HEK293T (cell line): ENCODE measurements at regions not wholly inside any gene's neighbourhood (a gene's known extent, or its start where the extent isn't known, plus 50 kb on each side); places are given as distances from the start of the nearest gene placed in this dataset.

Experiments used
- CTCF ChIA-PET: fragments of 350-600 bp; formaldehyde crosslinking; extraction: SDS; loops from one replicate; lab custom pipeline; 2021; ENCODE audit warnings: antibody characterized with exemption, inconsistent platforms; lab: Yijun Ruan, JAX
- POLR2A ChIA-PET: fragments of 350-600 bp; formaldehyde crosslinking; extraction: SDS; loops from one replicate; lab custom pipeline; 2020; ENCODE audit warnings: antibody characterized with exemption, inconsistent platforms; lab: Yijun Ruan, JAX
- DNase-seq: peaks from one replicate; pipeline ENCODE4 v3.0.0; 2012; ENCODE audit warnings: mixed read lengths; ENCODE audit errors: extremely low spot score
- ARNT ChIP-seq: fragments of 450-650 bp; IDR thresholded peaks from 2 replicates; pipeline ENCODE4 v1.6.1; 2017; ENCODE audit warnings: mild to moderate bottlenecking
- BHLHE40 ChIP-seq: fragments of 450-650 bp; IDR thresholded peaks from 2 replicates; pipeline ENCODE4 v1.6.1; 2016; ENCODE audit warnings: mild to moderate bottlenecking, moderate library complexity, borderline replicate concordance
- CTBP1 ChIP-seq: fragments of 450-650 bp; IDR thresholded peaks from 2 replicates; pipeline ENCODE4 v1.6.1; 2016; ENCODE audit warnings: borderline replicate concordance
- ELF4 ChIP-seq: fragments of 450-650 bp; IDR thresholded peaks from 2 replicates; pipeline ENCODE4 v1.6.1; 2017; ENCODE audit warnings: antibody characterized with exemption
- FOXA1 ChIP-seq: fragments of 450-650 bp; IDR thresholded peaks from 2 replicates; pipeline ENCODE4 v1.6.1; 2016; ENCODE audit warnings: mild to moderate bottlenecking
- FOXK2 ChIP-seq: fragments of 450-650 bp; IDR thresholded peaks from 2 replicates; pipeline ENCODE4 v1.6.1; 2016; ENCODE audit warnings: mild to moderate bottlenecking
- FOXM1 ChIP-seq: fragments of 450-650 bp; IDR thresholded peaks from 2 replicates; pipeline ENCODE4 v1.6.1; 2017; ENCODE audit warnings: mild to moderate bottlenecking, borderline replicate concordance
- HDGF ChIP-seq: fragments of 450-650 bp; IDR thresholded peaks from 2 replicates; pipeline ENCODE4 v1.6.1; 2017; ENCODE audit warnings: antibody characterized with exemption, borderline replicate concordance
- L3MBTL2 ChIP-seq: fragments of 450-650 bp; conservative IDR thresholded peaks from 2 replicates; pipeline ENCODE4 v1.6.1; 2016; ENCODE audit warnings: mild to moderate bottlenecking
- LEF1 ChIP-seq: fragments of 450-650 bp; IDR thresholded peaks from 2 replicates; pipeline ENCODE4 v1.6.1; 2017; ENCODE audit warnings: mild to moderate bottlenecking, borderline replicate concordance
- NFRKB ChIP-seq: fragments of 450-650 bp; IDR thresholded peaks from 2 replicates; pipeline ENCODE4 v1.6.1; 2016; ENCODE audit warnings: mild to moderate bottlenecking, moderate library complexity
- PKNOX1 ChIP-seq: fragments of 450-650 bp; IDR thresholded peaks from 2 replicates; pipeline ENCODE4 v1.6.1; 2016
- SP1 ChIP-seq: fragments of 450-650 bp; IDR thresholded peaks from 2 replicates; pipeline ENCODE4 v1.6.1; 2017
- SUZ12 ChIP-seq: fragments of 450-650 bp; IDR thresholded peaks from 2 replicates; pipeline ENCODE4 v1.6.1; 2016; ENCODE audit warnings: mild to moderate bottlenecking
- TARDBP ChIP-seq: fragments of 450-650 bp; IDR thresholded peaks from 2 replicates; pipeline ENCODE4 v1.6.1; 2016
- ZNF384 ChIP-seq: fragments of 450-650 bp; IDR thresholded peaks from 2 replicates; pipeline ENCODE4 v1.6.1; 2016

- DNase-seq: no peak
- ChIA-PET CTCF (no interaction called here), POLR2A (no interaction called here)
- TF ChIP-seq ELF4: no peak
- no peak for TF ChIP-seq LEF1
- no peak for TF ChIP-seq FOXM1
- no peak for TF ChIP-seq L3MBTL2
- TF ChIP-seq CTBP1: no peak
- TF ChIP-seq PKNOX1: no peak
- no peak for TF ChIP-seq TARDBP
- no peak for TF ChIP-seq ARNT
- TF ChIP-seq FOXK2: no peak
- no peak for TF ChIP-seq SUZ12
- TF ChIP-seq ZNF384: no peak
Observed at GRCh38 chr13:84265257-84265764, 383.0 kb upstream of the SLITRK1 start.

GRCh38 chr13:84263354-84264069 is 381.2 kb upstream of the SLITRK1 start:
- no peak for TF ChIP-seq ARNT
- TF ChIP-seq ELF4: no peak
- no peak for DNase-seq
- ChIA-PET CTCF (no interaction called here), POLR2A (no interaction called here)

- POLR2A ChIA-PET: no interaction called here
- DNase-seq: no peak
- CTCF ChIA-PET: no interaction called here
- TF ChIP-seq SP1: no peak
- no peak for TF ChIP-seq ZNF384
- TF ChIP-seq CTBP1: no peak
- TF ChIP-seq NFRKB: no peak
- TF ChIP-seq HDGF: no peak
- no peak for TF ChIP-seq LEF1
- TF ChIP-seq SUZ12: no peak
- no peak for TF ChIP-seq L3MBTL2
- no peak for TF ChIP-seq FOXK2
- no peak for TF ChIP-seq ELF4
- no peak for TF ChIP-seq FOXA1
- no peak for TF ChIP-seq PKNOX1
- TF ChIP-seq ARNT: no peak
Observed at GRCh38 chr13:84255226-84255797, 373.0 kb upstream of the SLITRK1 start.

- ChIA-PET POLR2A (no interaction called here), CTCF (no interaction called here)
- no peak for DNase-seq
- TF ChIP-seq SP1 (no peak), ELF4 (no peak), LEF1 (no peak), FOXA1 (no peak)
Observed at GRCh38 chr13:84249463-84249862, 367.2 kb upstream of the SLITRK1 start.

GRCh38 chr13:84243340-84243739 is 361.1 kb upstream of the SLITRK1 start:
- no peak for DNase-seq
- no peak for TF ChIP-seq TARDBP
- TF ChIP-seq FOXK2: no peak
- no peak for TF ChIP-seq CTBP1
- TF ChIP-seq BHLHE40: no peak
- TF ChIP-seq LEF1: no peak
- TF ChIP-seq PKNOX1: no peak
- no peak for TF ChIP-seq SP1
- no peak for TF ChIP-seq ZNF384
- no peak for TF ChIP-seq L3MBTL2
- TF ChIP-seq FOXA1: no peak
- ChIA-PET POLR2A (no interaction called here), CTCF (no interaction called here)

- CTCF ChIA-PET: no interaction called here
- TF ChIP-seq FOXM1 (no peak), L3MBTL2 (no peak), FOXK2 (no peak)
- POLR2A ChIA-PET: no interaction called here
- no peak for DNase-seq
Observed at GRCh38 chr13:84239032-84239431, 356.8 kb upstream of the SLITRK1 start.

- TF ChIP-seq L3MBTL2 (no peak), LEF1 (no peak), BHLHE40 (no peak), FOXM1 (no peak), ZNF384 (no peak), NFRKB (no peak), ELF4 (no peak), HDGF (no peak), FOXA1 (no peak), TARDBP (no peak)
- ChIA-PET POLR2A (no interaction called here), CTCF (no interaction called here)
- no peak for DNase-seq
Observed at GRCh38 chr13:84238381-84238780, 356.1 kb upstream of the SLITRK1 start.
